Transverse colon (tissue), 4 donors: ENCODE measurements at regions not wholly inside any gene's neighbourhood (a gene's known extent, or its start where the extent isn't known, plus 50 kb on each side); places are given as distances from the start of the nearest gene placed in this dataset.
"Not testable (repeated sequence)": the region's sequence is repeated elsewhere in the genome, so short reads cannot be mapped to it uniquely, and the experiment has no call there.

Experiments used
- DNase-seq: peaks from one replicate; pipeline ENCODE4 v3.0.0-alpha.2; 2019
- H3K27ac ChIP-seq, 4 donors: fragments of 200-600 bp; sonication (generic); 2 replicates each; pipeline ENCODE4 v1.5.1; 2016 to 2018; ENCODE audit warnings: inconsistent platforms in 4 of 4
- H3K27me3 ChIP-seq: fragments of 200-600 bp; sonication (generic); 2 replicates; pipeline ENCODE4 v1.5.1; 2017; ENCODE audit warnings: inconsistent platforms
- H3K36me3 ChIP-seq, 4 donors: fragments of 200-600 bp; sonication (generic); 2 replicates each; pipeline ENCODE4 v1.5.1; 2017 to 2019; ENCODE audit warnings: inconsistent platforms in 4 of 4
- H3K4me1 ChIP-seq, 4 donors: fragments of 200-600 bp; sonication (generic); 2 replicates each; pipeline ENCODE4 v1.5.1; 2017 to 2020; ENCODE audit warnings: inconsistent platforms in 4 of 4
- H3K4me3 ChIP-seq, 4 donors: fragments of 200-600 bp; sonication (generic); 1 replicate in 1 of 4; 2 replicates in 3 of 4; pipeline versions ENCODE4 v1.5.1 to v1.6.1; 2017 to 2019; ENCODE audit warnings: inconsistent platforms in 4 of 4
- H3K9me3 ChIP-seq, 2 donors: fragments of 200-600 bp; sonication (generic); 2 replicates each; pipeline ENCODE4 v1.5.1; 2017 to 2019; ENCODE audit warnings: inconsistent platforms in 2 of 2
- EP300 ChIP-seq: sonication (generic); formaldehyde crosslinking; IDR thresholded peaks from one replicate; pipeline ENCODE4 v1.6.1; 2017; ENCODE audit warnings: antibody characterized with exemption, low read depth
- POLR2A ChIP-seq: fragments of 450-650 bp; IDR thresholded peaks from one replicate; pipeline ENCODE4 v1.6.1; 2016; ENCODE audit warnings: antibody characterized with exemption, mild to moderate bottlenecking, moderate library complexity
- POLR2AphosphoS5 ChIP-seq, 3 donors: sonication (generic); formaldehyde crosslinking; IDR thresholded peaks; one replicate each; pipeline ENCODE4 v1.6.1; 2016; ENCODE audit warnings: antibody characterized with exemption in 3 of 3
- WGBS, 2 donors: methylation state at CpG; one replicate each; pipeline ENCODE4 v1.1.5; 2018; ENCODE audit warnings: low coverage in 1 of 2; 5-methylcytosine and 5-hydroxymethylcytosine counted together
- in situ Hi-C, 4 donors: fragments of 200-750 bp; cut with MboI; loops; one replicate each; pipeline versions ENCODE4 v1.15.0 to v1.15.1; 2017; ENCODE audit warnings: low sequenced_read_pairs in 3 of 4, low pct_ligation_motif_present in 1 of 4, low pct_unique_long_range_greater_than_20kb in 1 of 4
- intact Hi-C: fragments of 100-400 bp; cut with DNase I; formaldehyde crosslinking; loops from one replicate; pipeline ENCODE4 v1.15.1; 2023; ENCODE audit warnings: low total_unique reads
- TF ChIP-seq, protein P1 (sequence below), 5 experiments: fragments of 200-600 bp in 3 of 5; fragments of 450-650 bp in 2 of 5; sonication (generic) in 3 of 5; IDR thresholded peaks; 1 replicate in 2 of 5; 2 replicates in 3 of 5; pipeline ENCODE4 v1.5.1; 2016 to 2017; ENCODE audit warnings: antibody characterized with exemption in 5 of 5, inconsistent platforms in 3 of 5, mild to moderate bottlenecking in 2 of 5, moderate library complexity in 1 of 5

DNA sequence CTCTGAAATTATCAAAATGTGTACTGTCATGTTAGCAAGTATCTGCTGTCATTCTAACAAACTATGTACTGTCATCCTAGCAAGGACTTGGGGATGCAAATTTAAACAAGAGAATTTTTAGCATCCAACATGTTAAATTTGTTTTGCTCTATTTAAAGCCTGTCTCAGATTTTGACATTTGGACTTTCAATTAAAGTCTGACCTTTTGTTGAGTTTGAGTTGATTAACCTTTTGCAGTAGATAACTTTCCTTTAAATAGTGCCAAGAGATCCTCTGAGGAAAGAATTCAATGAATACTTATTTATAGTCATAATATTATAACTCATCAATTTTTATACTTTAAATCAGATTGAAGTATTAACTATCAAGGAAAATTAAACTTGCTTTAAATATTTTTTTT lies 80.2 kb downstream of the TDRD15 start:
- Histone ChIP-seq H3K27me3 (peaks cover 6% of the 10 kb centered on the region), H3K9me3 (no peaks in the 10 kb centered on the region), H3K4me1 (no peaks in the 10 kb centered on the region), H3K27ac (no peak overlapping the region), H3K36me3 (no peaks in the 10 kb centered on the region), H3K4me3 (no peak overlapping the region)
- in situ Hi-C loops = no loop called here
- TF ChIP-seq, protein P1, sequence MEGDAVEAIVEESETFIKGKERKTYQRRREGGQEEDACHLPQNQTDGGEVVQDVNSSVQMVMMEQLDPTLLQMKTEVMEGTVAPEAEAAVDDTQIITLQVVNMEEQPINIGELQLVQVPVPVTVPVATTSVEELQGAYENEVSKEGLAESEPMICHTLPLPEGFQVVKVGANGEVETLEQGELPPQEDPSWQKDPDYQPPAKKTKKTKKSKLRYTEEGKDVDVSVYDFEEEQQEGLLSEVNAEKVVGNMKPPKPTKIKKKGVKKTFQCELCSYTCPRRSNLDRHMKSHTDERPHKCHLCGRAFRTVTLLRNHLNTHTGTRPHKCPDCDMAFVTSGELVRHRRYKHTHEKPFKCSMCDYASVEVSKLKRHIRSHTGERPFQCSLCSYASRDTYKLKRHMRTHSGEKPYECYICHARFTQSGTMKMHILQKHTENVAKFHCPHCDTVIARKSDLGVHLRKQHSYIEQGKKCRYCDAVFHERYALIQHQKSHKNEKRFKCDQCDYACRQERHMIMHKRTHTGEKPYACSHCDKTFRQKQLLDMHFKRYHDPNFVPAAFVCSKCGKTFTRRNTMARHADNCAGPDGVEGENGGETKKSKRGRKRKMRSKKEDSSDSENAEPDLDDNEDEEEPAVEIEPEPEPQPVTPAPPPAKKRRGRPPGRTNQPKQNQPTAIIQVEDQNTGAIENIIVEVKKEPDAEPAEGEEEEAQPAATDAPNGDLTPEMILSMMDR (IDR thresholded peaks at IDR 0.05) = no peak
- TF ChIP-seq EP300 = no peak
- TF ChIP-seq POLR2AphosphoS5 (IDR thresholded peaks at IDR 0.05) = no peak
- no peak for TF ChIP-seq POLR2A
- intact Hi-C loops = no loop called here
- no peak for DNase-seq

DNA sequence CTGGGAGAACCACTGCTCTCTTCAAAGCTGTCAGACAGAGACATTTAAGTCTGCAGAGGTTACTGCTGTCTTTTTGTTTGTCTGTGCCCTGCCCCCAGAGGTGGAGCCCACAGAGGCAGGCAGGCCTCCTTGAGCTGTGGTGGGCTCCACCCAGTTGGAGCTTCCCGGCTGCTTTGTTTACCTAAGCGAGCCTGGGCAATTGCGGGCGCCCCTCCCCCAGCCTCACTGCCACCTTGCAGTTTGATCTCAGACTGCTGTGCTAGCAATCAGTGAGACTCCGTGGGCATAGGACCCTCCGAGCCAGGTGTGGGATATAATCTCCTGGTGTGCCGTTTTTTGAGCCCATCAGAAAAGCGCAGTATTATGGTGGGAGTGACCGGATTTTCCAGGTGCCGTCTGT lies 90.3 kb downstream of the TDRD15 start:
- H3K4me1 ChIP-seq = peaks cover 0 to 12% (median 0%) of the 10 kb centered on the region in 4 donors
- H3K27ac ChIP-seq, H3K36me3 ChIP-seq, intact Hi-C loops, in situ Hi-C loops, H3K27me3 ChIP-seq, DNase-seq, H3K4me3 ChIP-seq, H3K9me3 ChIP-seq: not testable (repeated sequence)
- 81 to 100% methylated on average over 1 to 10 of the region's 10 CpGs for WGBS, 2 donors

DNA sequence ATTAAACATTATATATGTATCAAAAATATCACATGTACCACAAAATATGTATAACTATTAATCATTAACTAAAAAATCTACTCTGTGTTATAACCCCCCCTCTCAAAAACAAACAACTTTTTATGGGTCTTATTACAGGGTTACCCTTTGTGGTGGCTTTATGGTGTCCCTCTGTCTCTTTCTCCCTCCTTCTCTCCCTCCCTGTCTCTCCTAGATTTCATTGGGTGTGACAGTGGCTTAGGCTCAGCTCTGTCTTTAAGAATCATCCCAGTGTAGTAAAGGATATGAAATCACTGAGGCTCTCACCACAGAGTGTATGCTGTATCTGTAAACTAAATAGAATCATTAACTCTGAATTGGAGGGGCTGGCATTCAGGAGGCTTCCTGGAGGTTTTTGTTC lies 93.7 kb downstream of the TDRD15 start:
- TF ChIP-seq POLR2A (no peak), POLR2AphosphoS5 (IDR thresholded peaks at IDR 0.05) (no peak), EP300 (no peak)
- TF ChIP-seq, protein P1 (IDR thresholded peaks at IDR 0.05) = no peak
- Histone ChIP-seq H3K36me3 (no peaks in the 10 kb centered on the region), H3K4me1 (peaks cover 0 to 12% (median 0%) of the 10 kb centered on the region in 4 donors), H3K27me3 (no peaks in the 10 kb centered on the region), H3K9me3 (no peaks in the 10 kb centered on the region), H3K27ac (no peak overlapping the region), H3K4me3 (no peak overlapping the region)
- in situ Hi-C loops = no loop called here
- intact Hi-C loops = no loop called here
- no peak for DNase-seq

DNA sequence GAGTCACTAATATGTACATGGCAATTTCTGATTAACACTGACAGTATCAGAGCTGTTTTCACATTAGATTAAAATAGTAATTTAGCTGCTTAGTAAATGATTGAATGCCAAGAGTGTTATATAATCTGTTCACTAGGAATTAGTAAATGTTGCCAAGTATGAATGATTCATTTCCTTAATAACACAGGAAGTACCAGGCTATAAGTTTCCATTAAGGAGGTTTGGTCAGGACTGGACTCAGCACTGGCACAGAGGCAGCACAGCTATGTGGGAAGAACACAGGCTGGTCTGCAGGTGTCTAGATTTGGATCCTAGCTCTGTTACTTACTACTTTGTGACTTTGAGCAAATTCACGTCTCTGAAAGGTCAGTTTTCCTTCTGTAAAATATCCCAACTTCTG lies 97.2 kb downstream of the TDRD15 start:
- intact Hi-C loops (no loop called here), in situ Hi-C loops (no loop called here)
- H3K36me3 ChIP-seq = no peaks in the 10 kb centered on the region
- H3K4me3 ChIP-seq = no peak overlapping the region
- WGBS, 2 donors = 62 to 80% methylated on average over 1 of the region's 1 CpG
- no peaks in the 10 kb centered on the region for H3K27me3 ChIP-seq
- no peaks in the 10 kb centered on the region for H3K9me3 ChIP-seq
- DNase-seq = no peak
- TF ChIP-seq POLR2AphosphoS5 (IDR thresholded peaks at IDR 0.05) (no peak), EP300 (no peak), POLR2A (no peak)
- TF ChIP-seq, protein P1 (IDR thresholded peaks at IDR 0.05) = no peak
- peaks cover 0 to 12% (median 0%) of the 10 kb centered on the region in 4 donors for H3K4me1 ChIP-seq
- no peak overlapping the region for H3K27ac ChIP-seq

DNA sequence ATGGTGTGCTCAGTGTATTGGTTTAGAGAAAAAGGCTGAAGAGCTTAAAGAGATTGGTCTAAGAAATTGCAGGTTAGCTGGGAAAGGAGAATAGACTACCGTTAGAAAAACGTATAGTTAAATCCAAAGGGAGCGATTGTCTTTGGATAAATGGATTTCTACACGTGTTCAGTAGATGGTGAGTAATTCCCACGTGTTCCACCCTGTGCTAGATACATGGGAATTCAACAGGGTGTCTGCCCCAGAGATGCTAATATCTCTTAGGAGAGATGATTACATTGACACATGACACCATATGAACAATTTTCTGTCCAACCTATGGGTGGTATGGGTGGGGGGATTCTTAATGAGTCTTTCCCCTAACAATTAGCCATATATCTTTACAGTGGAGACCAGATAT lies 99.8 kb downstream of the TDRD15 start:
- 86 to 94% methylated on average over 5 of the region's 5 CpGs for WGBS, 2 donors
- no peak for DNase-seq
- H3K4me3 ChIP-seq = no peak overlapping the region
- TF ChIP-seq POLR2AphosphoS5 (IDR thresholded peaks at IDR 0.05) (no peak), EP300 (no peak), POLR2A (no peak)
- TF ChIP-seq, protein P1 (IDR thresholded peaks at IDR 0.05) = no peak
- intact Hi-C loops = no loop called here
- in situ Hi-C loops = no loop called here
- H3K27ac ChIP-seq = no peak overlapping the region
- H3K27me3 ChIP-seq = no peaks in the 10 kb centered on the region
- no peaks in the 10 kb centered on the region for H3K9me3 ChIP-seq
- H3K36me3 ChIP-seq = no peaks in the 10 kb centered on the region
- H3K4me1 ChIP-seq = peaks cover 0 to 6% (median 0%) of the 10 kb centered on the region in 4 donors
